T follicular helper cell (primary cell): ENCODE measurements at regions not wholly inside any gene's neighbourhood (a gene's known extent, or its start where the extent isn't known, plus 50 kb on each side); places are given as distances from the start of the nearest gene placed in this dataset.
"Not testable (repeated sequence)": the region's sequence is repeated elsewhere in the genome, so short reads cannot be mapped to it uniquely, and the experiment has no call there.

Source experiments
- DNase-seq: peaks from one replicate; pipeline ENCODE4 v3.0.0-alpha.2; 2020; ENCODE audit warnings: low read depth

DNA sequence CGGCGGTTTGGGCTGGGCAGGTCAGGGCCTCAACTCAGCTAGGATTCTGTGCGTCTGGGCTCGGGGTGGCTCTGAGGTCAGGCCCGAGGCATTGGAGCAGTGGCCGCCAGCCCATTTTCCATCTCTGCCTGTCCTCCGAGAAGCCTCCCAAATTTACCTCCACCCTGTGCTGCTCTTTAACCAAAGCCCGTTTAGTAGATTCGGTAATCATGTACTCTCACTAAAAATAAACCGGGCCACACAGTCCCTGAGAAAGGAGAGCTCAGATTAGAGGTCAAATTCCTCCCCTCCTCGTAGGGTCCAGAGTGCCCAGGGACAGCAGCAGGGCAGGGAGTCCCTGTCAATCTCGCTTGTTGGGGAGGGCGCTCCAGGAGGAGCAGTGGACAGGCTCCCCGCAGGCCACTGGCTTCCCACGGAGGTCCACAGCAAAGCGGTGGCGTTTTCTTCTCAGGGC is 88.7 kb upstream of the CHST15 start:
- no peak for DNase-seq

DNA sequence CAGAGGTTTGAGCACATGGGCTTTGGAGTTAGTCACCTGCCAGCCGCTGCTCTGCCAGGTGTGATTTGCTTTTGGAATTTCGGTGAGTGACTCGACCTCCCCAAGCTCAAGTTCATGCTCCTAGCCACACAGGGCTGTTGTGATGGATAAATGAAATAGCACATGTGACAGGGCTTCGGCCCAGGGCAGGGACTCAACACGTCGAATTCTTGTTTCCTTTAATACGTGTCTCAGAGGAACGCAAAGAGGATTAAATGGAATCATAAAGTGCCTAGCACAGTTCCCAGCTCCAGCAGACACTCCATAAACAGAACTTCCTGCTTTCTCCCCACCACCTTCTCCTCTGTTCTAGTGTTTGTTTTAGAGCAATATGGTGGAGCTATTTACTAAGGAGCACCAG is 88.3 kb upstream of the CHST15 start:
- no peak for DNase-seq

DNA sequence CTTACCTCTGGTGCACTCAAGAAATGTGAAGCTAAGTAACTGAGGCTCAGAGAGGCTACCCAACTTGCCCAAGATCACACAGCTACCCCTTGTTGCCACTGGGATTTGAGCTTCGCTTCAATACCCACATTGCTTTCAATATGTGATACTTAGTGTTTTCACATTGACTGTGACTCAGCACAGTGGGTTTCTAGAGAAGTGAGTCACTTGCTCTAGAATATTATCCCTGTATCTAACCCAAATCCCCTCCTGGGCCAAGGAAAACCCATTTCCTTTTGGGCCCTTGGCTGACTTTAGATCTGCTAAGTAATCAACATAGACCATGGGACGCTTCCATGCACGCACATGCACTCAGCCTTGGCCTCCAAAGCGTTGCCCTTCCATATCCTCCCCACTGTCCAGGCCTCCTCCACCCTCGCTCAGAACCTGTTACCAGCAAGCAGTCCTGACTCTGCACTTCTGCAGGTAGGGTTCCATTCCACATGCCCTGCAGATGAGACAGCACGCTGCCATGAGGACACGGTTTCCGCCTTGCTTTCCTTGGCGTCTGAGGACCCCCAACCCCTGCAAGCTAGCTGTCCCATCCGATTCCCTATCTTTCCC is 87.7 kb upstream of the CHST15 start:
- DNase-seq, result no peak

DNA sequence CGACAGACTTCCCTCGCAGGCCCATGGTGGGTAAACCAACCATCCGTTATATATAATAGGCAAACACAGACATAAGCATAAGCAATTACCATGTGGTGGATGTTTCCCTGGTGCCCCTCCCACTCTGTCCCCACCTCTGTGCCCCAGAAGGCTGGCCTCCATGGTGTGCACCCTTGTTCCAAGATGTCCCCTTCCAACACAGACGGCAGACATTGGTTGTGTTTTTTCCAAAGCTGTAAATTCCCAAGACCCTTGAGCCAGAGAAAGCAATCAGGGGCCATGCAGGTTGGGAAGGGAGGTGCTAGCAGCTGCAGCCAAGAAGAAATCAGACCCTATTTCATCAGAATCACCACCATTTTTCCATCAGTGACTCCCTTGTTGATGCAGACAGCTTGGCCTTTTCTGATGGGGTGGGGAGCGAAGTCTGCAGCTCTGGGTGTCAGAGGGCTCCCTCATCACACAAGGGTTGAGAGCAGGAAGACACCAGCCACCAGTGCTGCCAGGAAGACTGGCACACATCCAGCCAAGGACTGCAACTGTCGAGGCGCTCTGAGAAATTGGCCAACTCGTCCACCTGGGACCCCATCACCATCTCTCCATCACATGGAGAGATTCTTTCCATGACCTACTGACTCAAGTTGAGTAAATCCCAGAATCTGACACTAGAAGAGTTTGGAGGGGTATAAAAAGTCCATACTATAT is 86.8 kb upstream of the CHST15 start:
- DNase-seq, result no peak

DNA sequence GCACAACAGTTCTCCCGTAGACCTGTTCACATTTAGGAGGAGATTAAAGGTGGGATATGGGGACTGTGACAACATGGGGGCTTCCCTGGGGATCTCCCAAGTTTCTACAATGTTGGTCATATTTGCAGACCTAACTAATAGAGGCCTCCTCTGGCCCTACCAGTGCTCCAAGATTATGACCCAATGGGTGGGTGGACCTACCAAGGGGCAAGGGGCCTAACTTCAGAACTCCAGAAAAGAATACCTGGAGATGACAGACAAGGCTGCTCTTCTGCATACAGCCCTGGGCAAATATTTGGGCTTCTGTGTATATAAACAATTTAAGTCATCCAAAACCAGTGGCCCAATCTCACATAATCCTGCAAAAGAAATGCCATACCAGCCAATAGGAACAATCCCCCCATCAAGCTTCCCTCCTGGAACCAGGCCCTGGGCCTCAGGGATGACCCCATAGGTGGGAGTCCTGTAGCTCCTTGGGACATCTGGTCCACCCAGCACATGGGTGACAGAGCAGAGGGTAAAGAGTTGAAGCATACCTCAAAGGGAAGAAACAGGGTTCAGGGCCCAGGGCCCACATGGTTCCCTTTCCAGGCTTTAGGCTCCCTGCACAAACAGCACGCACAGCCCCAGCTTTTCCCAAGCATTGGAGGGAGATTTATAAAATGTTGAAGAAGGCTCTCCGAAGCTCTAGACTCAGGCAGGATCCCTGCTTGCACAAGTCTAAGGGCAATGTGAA is 86.1 kb upstream of the CHST15 start:
- DNase-seq, result no peak

DNA sequence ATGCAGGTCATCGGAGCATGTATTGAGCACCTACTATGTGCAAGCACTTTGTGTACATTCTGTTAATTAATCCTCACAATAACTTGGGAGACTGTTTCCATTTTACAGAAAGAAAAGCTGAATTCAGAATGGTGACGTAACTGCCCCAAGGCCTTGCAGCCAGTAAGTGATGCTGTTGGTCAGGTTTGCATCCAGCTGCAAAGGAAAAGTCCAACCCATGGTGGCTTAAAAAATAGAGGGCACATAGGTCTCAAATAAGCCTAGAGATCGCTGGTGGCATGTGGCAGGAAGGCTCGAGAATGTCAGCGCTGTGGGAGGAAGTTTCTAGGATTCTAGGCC is 83.8 kb upstream of the CHST15 start:
- no peak for DNase-seq

DNA sequence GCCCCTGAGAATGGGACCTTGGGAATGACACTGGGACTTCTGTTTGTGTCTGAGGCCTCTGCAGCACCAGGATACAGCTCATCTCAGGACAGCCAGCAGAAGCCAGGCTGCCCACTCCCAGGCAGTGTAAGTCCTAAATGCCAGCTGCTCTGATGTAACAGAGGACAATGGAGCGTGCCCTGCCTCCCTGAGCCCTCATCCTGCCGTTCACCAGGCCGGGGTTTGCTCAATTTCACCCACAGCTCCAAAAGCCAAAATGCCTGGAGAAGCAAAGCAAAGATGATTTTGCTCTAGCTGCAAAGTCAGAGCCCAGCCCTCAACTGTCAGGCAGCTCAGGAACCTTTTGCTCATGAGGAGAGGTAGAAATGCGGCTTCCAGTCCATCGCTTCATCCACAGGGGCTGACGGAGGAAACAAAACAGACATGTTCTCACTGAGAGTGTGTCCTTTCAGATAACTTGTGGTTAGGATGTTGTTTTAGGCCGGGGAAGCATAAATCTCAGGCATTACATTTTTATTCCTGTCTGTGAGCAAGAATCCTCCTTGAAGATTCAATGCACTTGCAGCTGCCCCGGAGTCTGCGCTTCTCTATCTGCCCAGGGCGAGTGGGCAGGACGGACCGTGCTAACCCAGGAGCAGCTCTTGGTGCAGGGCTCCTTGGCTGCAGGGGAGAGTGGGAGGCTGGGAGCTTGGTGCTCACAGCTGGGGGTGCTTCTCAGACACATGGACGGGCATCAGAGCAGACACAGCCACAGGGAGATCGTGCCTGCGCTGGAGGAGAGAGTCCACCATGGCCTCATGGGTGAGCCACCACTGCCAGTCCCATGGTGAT is 83.2 kb upstream of the CHST15 start:
- DNase-seq, result no peak

DNA sequence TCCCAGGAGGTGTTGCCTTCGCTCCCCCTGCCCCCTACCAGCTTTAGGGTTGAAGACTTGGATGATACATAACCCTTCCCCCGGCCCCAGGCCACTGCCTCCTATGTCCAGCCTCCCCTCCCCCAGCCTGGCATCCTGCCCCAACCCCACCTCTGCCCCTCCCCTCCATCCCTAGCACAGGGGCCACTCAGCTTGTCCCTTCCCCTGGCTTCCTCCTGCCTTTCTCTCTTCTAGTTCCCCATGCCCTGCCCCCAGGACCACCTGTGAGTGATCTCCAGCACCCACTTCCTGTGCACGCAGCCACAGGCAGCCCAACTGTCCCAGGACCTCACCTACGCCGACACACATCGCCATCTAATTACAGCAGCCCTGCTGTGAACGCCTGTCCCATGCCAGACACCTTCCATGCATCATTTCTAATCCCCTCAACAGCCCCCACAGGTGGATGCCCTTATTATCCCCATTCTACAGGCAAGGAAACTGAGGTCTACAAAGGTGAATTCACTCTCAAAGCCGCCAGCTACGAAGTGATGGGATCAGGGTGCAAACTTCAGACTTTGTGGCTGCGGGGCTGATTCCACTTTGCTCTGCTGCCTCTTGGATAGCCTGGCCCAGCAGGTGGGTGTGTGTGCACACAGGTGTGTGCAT is 82.4 kb upstream of the CHST15 start:
- no peak for DNase-seq

DNA sequence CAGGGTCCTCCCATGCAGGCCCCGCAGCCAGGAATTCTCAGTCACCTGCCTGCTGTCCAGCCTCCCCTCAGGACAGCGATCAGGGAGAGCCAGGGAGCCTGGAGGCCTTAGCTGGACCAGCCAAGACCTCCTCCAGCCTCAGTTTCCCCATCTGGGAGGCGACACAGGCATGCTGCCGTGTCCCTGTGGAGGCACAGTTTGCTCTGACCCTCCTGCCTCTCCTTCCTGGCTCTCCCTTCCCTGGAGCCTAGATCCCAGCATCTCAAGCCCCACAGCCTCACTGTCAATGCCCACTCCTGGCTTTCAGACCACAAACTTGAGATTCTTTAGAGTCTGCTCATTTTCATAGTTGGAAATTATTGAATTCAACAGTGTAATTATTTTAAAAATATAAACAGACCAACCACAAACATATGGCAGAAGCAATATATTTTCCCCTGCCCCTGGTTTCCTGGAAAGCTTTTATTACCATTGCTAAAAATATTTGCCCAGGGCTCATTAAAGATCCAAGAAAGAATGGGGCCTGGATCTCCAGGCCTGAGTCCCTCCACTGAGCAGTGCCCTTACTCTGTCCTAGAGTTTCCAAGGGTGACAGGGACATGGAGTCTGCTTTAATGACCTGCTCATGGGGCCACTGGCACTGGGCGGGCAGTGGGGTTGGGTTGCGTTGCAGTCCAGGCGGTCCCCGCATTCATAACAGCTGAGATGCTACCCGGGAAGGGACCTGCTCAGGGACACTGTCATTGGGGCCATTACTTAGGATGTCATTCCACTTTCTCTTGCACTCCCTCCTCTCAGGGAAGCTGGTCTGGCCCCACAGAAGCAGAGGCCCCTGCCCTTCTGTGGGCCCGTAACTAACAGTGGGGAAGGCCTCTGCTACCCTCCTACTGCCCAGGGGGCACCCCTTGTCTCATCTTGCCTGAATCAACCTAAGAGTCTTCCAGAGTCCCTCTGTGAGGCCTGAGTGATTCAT is 81.6 kb upstream of the CHST15 start:
- DNase-seq, result no peak

DNA sequence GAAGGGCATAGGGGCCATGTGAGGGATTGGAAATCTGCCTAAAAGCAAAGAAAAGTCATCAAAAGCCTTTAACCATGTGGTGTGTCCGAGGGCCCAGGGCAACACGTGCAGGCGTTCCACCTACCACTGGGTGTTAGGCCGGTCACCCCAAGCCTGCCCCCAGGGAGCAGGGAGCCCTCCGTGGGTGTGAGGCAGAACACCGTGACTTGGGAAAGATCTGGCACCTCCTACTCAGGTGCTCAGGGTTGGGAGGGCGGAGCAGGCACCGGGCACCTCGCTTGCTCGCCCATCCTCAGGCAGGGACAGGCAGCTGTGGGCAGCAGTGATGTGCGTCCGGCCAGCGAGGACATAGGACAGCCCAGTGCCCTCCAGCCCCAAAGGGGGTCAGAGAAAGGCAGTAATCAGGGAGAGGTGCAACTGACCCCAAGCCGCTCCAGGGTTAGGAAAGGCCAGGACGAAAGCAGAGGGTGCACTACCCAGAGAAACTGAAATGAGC is 80.7 kb upstream of the CHST15 start:
- no peak for DNase-seq

DNA sequence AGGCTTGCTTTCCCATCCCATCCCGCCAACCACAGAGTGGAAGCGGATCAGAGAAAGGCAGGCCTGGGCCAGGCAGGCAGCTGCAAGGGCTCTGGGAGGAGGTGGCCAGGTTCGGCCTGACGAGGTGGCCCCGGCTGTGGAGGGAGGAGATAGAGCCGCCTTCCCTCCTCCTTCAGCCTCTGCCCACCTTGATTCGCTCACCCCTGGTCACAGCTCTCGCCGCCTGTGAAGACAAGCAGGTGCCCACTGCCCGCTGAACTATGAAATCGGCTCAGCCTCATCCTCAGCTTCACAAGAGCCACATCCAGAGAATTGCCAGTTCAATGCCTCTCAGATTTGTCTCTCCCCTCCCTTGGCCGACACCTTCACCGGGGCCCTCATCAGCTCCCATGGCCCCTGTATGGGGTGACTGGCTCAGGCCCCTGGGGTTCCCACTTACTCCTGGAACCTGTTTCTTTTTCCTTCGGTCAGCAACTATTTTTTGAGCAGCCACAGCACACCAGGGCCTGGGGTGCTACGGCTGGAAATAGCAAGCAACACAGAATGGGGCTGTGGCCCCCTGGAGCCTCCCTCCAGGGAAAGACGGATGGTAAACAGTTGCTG is 80.0 kb upstream of the CHST15 start:
- no peak for DNase-seq

DNA sequence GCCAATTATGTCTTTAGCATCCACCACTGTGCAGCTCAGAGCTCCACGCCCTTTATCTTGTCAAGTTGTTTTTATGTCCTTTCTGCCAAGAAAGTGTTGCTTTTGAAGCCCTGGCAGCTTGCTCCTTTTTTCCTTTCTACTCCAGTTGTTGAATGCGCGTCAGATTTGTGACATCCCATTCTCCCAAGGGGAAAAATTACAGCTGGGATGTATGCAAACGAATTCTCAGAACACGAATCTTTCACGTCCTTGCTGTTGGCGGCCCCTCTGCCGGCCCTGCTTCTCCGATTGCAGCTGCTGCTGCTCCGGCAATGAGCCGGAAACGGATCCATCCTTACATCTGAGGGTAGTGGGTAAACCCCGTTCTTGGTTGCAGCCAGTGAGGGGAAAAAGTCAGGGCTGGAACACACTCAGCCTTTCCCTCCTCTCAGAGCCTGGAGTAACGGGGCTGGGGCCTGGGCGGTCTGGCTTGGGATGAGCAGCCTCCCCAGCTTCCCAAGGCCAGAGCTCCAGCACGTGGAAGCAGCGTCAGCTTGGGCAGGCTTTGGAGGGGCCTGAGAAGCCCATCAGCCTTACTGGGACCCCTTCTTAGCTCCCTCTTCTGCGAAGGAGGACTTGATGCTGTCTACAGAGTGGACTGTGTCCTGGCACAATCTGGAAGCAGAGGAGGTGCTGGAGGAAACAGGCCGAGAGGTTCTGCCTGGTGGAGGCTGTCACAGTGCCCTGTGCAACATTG is 79.0 kb upstream of the CHST15 start:
- DNase-seq, result no peak

DNA sequence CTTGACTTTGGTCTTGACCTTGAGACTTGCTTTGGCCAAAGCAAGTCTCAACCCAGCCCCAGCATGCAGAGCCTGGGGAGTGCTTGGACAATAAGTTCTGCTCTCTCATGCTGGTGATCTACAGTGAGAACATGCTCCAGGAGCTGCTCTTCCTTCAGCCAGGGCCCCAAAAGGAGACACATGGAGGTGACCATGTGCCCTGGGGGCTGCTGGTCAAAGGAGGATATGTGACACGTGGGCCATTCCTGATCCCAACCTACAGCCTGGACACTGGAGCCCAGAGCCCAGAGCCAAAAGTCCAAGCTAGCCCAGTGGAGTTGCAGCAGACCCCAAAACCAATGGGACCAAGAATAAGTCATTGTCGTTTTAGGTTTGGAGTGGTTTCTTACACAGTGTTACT is 78.2 kb upstream of the CHST15 start:
- DNase-seq, result no peak

DNA sequence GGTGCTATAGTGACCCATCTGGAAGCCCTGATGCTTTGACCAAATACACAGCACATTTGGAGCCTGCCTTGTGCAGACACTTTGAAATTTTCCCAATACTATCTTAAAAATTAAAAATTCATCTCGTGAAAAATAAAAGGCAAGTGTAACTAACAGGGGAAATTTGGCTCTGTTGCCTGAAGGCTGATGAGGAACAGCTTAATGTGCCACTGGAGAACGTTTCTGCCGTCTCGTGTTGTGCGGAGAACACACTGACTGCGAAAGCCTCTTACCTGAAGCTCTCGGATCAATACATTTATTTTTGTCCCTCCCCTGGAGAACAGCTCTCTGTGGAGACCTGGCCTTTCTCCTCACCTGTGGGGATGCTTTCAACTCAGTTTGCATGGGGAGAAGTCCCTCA is 77.2 kb upstream of the CHST15 start:
- DNase-seq, result no peak

DNA sequence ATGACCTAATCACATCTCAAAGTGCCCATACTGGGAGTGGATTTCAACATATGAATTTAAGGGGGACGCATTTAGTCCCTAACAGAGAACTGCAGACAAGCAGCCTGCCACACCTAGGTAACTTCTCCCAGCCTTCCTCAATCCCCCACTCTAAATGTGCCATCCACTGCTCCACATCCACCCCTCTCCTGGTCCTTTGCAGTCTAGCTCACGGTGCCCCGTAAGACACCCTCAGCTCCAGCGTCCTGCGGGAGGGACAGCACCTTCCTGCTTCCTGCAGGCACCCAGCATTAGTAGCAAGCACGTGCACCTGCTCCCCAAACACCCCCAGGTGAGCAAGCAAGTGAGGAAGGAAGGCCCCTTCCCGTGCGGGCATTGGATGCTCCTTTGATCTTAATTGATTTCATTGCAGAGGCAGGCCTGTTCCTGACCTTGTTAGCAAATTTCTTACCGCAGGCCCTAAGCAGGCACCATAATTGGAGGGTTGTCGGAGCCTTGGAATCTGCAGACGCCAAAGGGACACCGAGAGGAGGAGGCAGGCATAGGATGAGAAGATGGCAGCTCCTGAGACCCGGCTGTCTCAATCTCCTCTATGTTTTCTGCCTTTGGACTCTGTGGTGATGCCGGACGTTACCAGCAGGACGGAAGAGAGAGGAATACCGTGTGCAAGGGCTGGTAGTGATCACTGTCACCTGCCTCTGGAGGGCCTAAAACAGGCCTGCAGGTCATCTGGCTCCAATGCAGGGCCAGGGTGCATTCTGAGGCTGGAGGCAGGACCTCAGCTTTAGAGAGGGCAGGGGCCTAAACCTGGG is 75.8 kb upstream of the CHST15 start:
- no peak for DNase-seq

DNA sequence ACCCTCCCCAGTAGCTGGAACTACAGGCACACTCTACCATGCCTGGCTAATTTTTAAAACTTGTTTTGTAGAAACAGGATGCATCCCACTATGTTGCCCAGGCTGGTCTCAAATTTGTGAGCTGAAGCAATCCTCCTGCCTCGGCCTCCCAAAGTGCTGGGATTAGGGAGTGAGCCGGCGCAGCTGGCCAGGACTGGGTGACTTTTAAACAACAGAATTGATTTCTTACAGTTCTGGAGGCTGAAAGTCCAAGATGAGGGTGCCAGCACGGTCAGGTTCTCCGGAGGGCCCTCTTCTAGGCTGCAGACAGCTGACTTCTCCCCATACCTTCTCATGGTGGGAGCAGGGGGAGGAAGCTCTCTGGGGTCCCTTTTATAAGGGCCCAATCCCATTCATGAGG is 75.2 kb upstream of the CHST15 start:
- no peak for DNase-seq

DNA sequence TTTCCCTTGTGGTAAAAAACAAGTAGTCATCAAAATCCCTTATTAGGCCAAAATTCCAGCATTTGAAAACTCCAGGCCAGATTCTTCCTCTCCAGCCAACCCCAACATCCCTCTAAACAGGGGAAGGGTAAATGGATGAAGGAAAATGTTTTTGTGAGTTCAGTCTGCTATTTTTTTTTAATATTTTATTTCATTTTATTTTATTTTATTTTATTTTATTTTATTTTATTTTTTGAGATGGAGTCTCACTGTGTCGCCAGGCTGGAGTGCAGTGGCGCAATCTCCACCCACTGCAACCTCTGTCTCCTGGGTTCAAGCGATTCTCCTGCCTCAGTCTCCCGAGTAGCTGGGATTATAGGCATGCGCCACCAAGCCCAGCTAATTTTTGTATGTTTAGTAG is 74.5 kb upstream of the CHST15 start:
- DNase-seq, result not testable (repeated sequence)

DNA sequence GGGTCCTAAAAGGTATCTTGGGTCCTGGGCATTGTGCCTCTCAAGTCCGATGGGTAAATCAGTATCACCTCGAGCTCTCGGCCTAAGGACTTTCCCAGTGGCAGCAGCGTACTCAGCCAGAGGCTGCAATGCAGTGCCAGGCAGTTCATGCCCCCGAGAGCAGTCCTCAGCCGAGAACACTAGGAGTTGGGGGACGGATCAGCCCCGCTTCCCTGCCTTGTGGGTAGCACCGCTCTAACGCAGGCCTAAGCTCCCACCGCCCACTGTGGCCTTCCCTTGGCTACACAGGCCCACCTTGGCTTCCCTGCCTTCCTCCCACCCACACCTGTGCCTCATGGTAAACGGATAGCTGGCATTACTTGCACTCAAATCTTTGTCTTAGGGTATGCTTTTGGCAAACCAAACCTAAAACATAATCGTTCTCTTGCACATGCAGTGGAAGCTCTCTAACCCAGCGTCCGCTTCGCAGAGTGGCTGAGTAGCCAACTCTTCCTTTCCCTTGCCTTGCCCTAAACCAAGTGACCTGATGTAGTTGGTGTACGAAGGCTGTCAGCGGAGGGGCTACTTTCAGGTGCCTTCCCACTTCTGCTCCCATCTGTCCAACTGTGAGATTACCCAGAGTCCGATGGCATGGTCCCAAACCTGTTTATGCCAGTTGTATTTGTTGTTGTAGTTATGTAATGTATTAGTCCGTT is 73.2 kb upstream of the CHST15 start:
- DNase-seq, result no peak
